ENCODE measurements at regions not wholly inside any gene's neighbourhood (a gene's known extent, or its start where the extent isn't known, plus 50 kb on each side); places are given as distances from the start of the nearest gene placed in this dataset.

DNA sequence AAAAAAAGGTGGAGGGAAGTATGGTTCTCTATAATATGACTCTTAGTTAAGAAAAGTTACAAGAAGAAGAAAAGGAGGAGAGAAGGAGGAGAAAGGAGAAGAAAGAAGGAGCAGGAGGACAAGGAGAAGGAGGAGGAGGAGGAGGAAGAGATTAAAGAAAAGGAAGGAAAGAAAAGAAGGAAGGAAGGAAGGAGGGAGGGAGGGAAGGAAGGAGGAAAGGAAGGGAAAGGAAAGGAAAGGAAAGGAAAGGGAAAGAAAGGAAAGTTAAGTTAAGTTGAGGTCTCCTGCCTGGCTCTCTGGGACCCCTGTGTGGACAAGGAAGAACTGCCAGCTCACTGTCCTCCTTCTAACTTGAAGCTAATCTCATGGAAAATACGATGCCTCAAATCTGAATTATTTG lies 429.5 kb downstream of the TSHZ3 start:
- ChIA-PET CTCF (no interaction called here), POLR2A (no interaction called here)
- Histone ChIP-seq H3K36me3 (ENCODE audit: control insufficient read depth, insufficient read depth, low read length) (no peaks in the 10 kb centered on the region), H3K4me3 (ENCODE audit: low read depth, low read length) (no peak overlapping the region), H3K27me3 (ENCODE audit: control insufficient read depth, insufficient read depth, low read length) (no peaks in the 10 kb centered on the region)
- TF ChIP-seq, protein P1, sequence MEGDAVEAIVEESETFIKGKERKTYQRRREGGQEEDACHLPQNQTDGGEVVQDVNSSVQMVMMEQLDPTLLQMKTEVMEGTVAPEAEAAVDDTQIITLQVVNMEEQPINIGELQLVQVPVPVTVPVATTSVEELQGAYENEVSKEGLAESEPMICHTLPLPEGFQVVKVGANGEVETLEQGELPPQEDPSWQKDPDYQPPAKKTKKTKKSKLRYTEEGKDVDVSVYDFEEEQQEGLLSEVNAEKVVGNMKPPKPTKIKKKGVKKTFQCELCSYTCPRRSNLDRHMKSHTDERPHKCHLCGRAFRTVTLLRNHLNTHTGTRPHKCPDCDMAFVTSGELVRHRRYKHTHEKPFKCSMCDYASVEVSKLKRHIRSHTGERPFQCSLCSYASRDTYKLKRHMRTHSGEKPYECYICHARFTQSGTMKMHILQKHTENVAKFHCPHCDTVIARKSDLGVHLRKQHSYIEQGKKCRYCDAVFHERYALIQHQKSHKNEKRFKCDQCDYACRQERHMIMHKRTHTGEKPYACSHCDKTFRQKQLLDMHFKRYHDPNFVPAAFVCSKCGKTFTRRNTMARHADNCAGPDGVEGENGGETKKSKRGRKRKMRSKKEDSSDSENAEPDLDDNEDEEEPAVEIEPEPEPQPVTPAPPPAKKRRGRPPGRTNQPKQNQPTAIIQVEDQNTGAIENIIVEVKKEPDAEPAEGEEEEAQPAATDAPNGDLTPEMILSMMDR (IDR thresholded peaks at IDR 0.05; ENCODE audit: insufficient read depth, low read depth, low read length), result no peak
- DNase-seq (ENCODE audit: low read depth), result no peak

DNA sequence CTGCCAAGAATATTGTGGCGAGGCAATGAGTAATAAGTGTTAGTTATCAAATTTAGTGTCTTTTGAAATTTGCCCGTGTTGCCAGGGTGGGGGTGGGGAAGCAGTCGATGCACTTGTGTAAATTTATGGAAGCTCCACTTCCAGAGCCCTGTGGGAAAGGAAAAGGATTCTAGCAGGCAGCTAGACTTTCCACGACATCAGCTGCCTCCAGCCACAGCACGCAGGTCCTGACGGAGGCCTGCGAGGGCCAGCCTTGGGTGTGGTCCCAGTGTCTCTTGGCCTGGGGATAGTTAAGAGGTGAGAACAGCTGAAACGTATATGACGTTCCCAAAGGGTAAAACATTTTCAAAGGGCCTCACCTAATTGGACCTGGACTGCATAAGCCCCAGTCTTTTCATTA lies 433.0 kb downstream of the TSHZ3 start:
- no peak overlapping the region for H3K4me3 ChIP-seq (ENCODE audit: low read depth, low read length)
- ChIA-PET CTCF (no interaction called here), POLR2A (no interaction called here)
- H3K27me3 ChIP-seq (ENCODE audit: control insufficient read depth, insufficient read depth, low read length), result no peaks in the 10 kb centered on the region
- H3K36me3 ChIP-seq (ENCODE audit: control insufficient read depth, insufficient read depth, low read length), result no peaks in the 10 kb centered on the region
- DNase-seq (ENCODE audit: low read depth), result no peak
- TF ChIP-seq, protein P1 (IDR thresholded peaks at IDR 0.05; ENCODE audit: insufficient read depth, low read depth, low read length), result no peak

DNA sequence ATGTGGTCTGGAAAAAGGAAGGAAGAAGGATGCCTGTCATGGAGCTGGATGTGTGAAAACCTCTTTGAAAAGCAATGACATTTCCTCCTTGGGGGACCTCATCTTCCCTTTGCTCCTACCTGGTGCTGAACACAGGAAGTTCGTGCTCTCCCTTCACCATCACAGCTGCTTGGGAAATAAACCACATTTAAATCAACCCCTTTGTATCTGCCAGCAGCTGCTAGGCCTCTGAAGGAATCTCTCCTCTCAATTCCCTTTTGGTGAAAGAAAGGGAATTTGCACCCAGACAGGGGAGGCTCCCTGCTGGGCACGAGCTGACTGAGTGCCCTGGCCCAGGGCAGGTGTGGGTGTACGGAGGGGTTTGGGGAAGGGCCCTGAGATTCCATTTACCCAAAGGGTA lies 437.7 kb downstream of the TSHZ3 start:
- DNase-seq (ENCODE audit: low read depth), result no peak
- ChIA-PET CTCF (no interaction called here), POLR2A (interaction anchor here (0.6 kb wide), 1 partner anchor 229 kb away, joined by 3 read pairs; no protein-coding TSS in a partner anchor)
- H3K36me3 ChIP-seq (ENCODE audit: control insufficient read depth, insufficient read depth, low read length), result no peaks in the 10 kb centered on the region
- no peak overlapping the region for H3K4me3 ChIP-seq (ENCODE audit: low read depth, low read length)
- no peaks in the 10 kb centered on the region for H3K27me3 ChIP-seq (ENCODE audit: control insufficient read depth, insufficient read depth, low read length)
- TF ChIP-seq, protein P1 (IDR thresholded peaks at IDR 0.05; ENCODE audit: insufficient read depth, low read depth, low read length), result no peak

DNA sequence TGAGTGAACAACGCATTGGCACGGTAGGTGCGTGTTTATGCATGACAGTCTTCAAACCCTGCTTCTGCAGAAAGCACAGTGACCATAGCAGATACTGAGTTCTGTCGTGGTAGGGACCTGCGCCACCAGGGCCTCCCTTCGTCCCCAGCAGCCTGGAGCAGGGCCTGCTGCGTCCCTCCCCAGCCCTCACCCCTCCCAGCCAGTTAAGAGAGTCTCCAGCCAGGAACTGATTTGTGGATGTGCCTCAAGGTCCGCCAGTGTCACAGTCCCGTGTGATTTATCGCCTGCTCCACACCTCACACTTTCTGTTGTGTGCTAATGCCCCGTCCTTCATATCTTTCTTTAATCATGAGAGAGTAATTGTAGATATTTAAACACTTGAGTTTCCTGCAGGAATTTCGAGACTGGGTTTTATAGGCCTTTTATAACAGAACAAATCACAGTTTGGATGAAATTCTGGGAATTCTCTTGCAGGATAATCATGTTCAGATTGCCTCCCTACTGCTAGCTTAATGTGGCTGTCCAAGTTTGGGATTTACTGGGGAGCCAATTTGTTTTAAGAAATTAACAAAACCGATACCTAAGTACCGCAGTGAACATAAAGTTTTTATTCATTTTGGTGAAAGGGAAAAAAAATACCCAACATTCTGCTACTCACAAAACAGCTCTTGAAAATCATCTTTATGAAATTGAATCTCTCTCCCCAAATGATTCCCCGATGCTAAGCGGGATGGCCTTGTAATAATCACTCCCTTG lies 438.6 kb downstream of the TSHZ3 start:
- ChIA-PET CTCF (no interaction called here), POLR2A (no interaction called here)
- TF ChIP-seq, protein P1 (IDR thresholded peaks at IDR 0.05; ENCODE audit: insufficient read depth, low read depth, low read length), result no peak
- Histone ChIP-seq H3K36me3 (ENCODE audit: control insufficient read depth, insufficient read depth, low read length) (no peaks in the 10 kb centered on the region), H3K4me3 (ENCODE audit: low read depth, low read length) (no peak overlapping the region), H3K27me3 (ENCODE audit: control insufficient read depth, insufficient read depth, low read length) (no peaks in the 10 kb centered on the region)
- DNase-seq (ENCODE audit: low read depth), result no peak

DNA sequence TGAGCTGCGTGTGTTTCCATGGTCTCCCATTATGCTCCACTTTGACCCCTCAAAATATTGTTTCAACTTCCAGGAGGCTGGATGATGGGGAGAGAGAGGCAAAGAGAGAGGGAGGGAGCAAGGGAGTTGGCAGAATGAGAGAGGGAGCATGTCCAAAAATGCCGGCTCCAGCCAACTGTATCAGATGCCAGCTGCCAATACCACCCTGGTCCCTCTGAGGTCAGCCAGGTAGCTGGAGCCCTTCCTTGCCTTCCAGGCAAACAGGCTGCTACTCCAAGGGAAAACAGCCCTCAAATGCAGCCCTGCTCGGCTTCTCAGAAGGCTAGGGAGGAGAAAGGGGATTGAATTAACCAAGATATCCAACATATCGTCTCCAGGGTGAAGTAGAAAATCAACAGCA lies 440.0 kb downstream of the TSHZ3 start:
- ChIA-PET CTCF (no interaction called here), POLR2A (no interaction called here)
- Histone ChIP-seq H3K4me3 (ENCODE audit: low read depth, low read length) (no peak overlapping the region), H3K27me3 (ENCODE audit: control insufficient read depth, insufficient read depth, low read length) (no peaks in the 10 kb centered on the region), H3K36me3 (ENCODE audit: control insufficient read depth, insufficient read depth, low read length) (no peaks in the 10 kb centered on the region)
- DNase-seq (ENCODE audit: low read depth), result no peak
- TF ChIP-seq, protein P1 (IDR thresholded peaks at IDR 0.05; ENCODE audit: insufficient read depth, low read depth, low read length), result no peak
